ENCODE measurements at regions not wholly inside any gene's neighbourhood (a gene's known extent, or its start where the extent isn't known, plus 50 kb on each side); places are given as distances from the start of the nearest gene placed in this dataset.

DNA sequence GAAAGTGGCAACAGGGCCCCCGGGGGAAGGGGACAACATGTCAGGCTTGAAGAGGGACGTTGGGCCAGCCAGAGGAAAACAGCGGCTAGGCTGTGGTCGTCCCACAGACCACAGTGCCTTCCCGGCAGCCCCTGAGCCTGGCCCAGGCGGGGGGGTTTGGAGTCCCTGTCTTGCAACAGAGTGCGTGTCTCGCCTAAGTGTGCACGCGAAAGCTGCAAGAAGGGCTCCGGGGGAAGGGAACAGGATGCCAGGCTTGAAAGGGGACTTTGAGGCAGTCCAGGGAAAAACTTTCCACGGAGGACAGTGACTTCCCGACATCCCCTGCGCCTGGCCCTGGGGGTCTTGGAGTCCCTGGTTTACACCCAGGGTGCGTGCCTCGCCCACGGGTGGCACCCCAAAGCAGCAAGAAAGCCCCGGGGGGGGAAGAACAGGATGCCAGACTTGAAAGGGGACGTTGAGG, 157.5 kb upstream of the ALG10B start:
- Histone ChIP-seq H3K36me3 (no peaks in the 10 kb centered on the region), H3K4me3 (no peak overlapping the region), H3K27me3 (no peaks in the 10 kb centered on the region), H3K9me3 (no peaks in the 10 kb centered on the region), H3K4me1 (no peaks in the 10 kb centered on the region), H3K27ac (no peak overlapping the region)
- ATAC-seq, result no peak
- in situ Hi-C loops (cut with MboI; ENCODE audit: low sequenced_read_pairs in 4 of 4), result no loop called here
- no peak for DNase-seq
- TF ChIP-seq, protein P1, sequence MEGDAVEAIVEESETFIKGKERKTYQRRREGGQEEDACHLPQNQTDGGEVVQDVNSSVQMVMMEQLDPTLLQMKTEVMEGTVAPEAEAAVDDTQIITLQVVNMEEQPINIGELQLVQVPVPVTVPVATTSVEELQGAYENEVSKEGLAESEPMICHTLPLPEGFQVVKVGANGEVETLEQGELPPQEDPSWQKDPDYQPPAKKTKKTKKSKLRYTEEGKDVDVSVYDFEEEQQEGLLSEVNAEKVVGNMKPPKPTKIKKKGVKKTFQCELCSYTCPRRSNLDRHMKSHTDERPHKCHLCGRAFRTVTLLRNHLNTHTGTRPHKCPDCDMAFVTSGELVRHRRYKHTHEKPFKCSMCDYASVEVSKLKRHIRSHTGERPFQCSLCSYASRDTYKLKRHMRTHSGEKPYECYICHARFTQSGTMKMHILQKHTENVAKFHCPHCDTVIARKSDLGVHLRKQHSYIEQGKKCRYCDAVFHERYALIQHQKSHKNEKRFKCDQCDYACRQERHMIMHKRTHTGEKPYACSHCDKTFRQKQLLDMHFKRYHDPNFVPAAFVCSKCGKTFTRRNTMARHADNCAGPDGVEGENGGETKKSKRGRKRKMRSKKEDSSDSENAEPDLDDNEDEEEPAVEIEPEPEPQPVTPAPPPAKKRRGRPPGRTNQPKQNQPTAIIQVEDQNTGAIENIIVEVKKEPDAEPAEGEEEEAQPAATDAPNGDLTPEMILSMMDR (IDR thresholded peaks at IDR 0.05 in 4 of 5, conservative IDR thresholded peaks at IDR 0.05 in 1 of 5), result no peak
- TF ChIP-seq POLR2A (IDR thresholded peaks at IDR 0.05), result no peak
- intact Hi-C loops (cut with DNase I; ENCODE audit: low total_unique reads), result no loop called here

DNA sequence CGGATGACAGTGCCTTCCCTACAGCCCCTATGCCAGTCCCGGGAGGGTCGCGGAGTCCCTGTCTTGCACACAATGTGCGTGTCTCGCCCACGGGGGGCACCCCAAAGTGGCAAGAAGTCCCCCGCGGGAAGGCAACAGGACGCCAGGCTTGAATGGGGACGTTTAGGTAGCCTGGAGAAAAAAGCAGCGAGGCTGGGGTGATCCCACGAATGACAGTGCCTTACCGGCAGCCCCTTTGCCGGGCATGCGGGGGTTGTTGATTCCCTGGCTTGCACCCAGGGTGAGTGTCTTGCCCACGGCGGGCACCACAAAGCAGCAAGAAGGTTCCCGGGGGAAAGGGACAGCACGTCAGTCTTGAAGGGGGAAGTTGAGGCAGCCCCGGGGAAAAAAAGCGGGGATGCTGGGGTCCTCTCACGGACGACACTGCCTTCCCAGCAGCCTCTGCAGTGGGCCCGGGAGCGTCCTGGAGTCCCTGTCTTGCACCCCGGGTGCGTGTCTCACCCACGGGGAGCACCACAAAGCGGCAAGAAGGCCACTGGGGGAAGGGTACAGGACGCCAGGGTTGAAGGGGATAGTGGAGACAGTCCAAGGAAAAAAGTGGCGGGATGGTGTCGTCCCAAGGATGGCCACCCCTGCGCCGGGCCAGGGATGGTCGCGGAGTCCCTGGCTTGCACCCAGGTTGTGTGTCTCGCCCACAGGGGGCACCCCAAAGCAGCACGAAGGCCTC, 156.8 kb upstream of the ALG10B start:
- no peaks in the 10 kb centered on the region for H3K27me3 ChIP-seq
- TF ChIP-seq, protein P1 (IDR thresholded peaks at IDR 0.05 in 4 of 5, conservative IDR thresholded peaks at IDR 0.05 in 1 of 5), result no peak
- no peak for TF ChIP-seq POLR2A (IDR thresholded peaks at IDR 0.05)
- in situ Hi-C loops (cut with MboI; ENCODE audit: low sequenced_read_pairs in 4 of 4) (no loop called here), intact Hi-C loops (cut with DNase I; ENCODE audit: low total_unique reads) (no loop called here)
- H3K4me1 ChIP-seq, result no peaks in the 10 kb centered on the region
- H3K27ac ChIP-seq, result no peak overlapping the region
- ATAC-seq (no peak), DNase-seq (no peak)
- H3K4me3 ChIP-seq, result no peak overlapping the region
- no peaks in the 10 kb centered on the region for H3K36me3 ChIP-seq
- no peaks in the 10 kb centered on the region for H3K9me3 ChIP-seq

DNA sequence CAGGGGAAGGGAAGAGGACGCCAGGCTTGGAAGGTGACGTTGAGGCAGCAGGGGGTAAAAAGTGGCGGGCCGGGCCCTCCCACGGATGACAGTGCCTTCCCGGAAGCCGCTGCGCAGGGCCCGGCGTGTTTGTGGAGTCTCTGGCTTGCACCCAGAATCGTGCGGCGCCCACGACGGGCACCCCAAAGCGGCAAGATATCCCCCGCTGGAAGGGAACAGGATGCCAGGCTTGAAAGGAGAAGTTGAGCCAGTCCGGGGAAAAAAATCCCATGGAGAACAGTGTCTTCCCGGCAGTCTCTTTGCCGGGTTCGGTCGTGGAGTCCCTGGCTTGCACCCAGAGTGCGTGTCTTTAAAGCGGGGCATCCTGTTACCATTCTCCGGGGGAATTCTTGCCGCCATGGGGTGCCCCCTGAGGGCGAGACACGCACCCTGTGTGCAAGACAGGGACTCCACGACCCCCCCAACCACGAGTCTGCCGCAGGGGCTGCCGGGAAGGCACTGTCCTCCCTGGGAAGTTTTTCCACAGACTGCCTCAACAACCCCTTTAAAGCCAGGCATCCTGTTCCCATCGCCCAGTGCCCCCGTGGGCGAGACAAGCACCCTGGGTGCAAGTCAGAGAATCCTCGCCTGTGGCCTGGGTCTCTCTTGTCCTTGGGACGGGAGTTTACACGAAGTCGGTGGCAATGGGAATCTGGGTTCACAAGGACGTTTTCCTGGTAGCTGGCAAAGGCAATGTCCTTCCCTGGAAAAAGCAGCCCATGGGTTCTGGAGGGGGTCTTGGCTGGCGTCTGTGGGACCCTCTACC, 156.1 kb upstream of the ALG10B start:
- no peak for ATAC-seq
- in situ Hi-C loops (cut with MboI; ENCODE audit: low sequenced_read_pairs in 4 of 4) (no loop called here), intact Hi-C loops (cut with DNase I; ENCODE audit: low total_unique reads) (no loop called here)
- no peaks in the 10 kb centered on the region for H3K4me1 ChIP-seq
- DNase-seq, result no peak
- no peaks in the 10 kb centered on the region for H3K9me3 ChIP-seq
- no peak for TF ChIP-seq POLR2A (IDR thresholded peaks at IDR 0.05)
- TF ChIP-seq, protein P1 (IDR thresholded peaks at IDR 0.05 in 4 of 5, conservative IDR thresholded peaks at IDR 0.05 in 1 of 5), result no peak
- H3K27ac ChIP-seq, result no peak overlapping the region
- no peaks in the 10 kb centered on the region for H3K36me3 ChIP-seq
- no peak overlapping the region for H3K4me3 ChIP-seq
- H3K27me3 ChIP-seq, result no peaks in the 10 kb centered on the region

DNA sequence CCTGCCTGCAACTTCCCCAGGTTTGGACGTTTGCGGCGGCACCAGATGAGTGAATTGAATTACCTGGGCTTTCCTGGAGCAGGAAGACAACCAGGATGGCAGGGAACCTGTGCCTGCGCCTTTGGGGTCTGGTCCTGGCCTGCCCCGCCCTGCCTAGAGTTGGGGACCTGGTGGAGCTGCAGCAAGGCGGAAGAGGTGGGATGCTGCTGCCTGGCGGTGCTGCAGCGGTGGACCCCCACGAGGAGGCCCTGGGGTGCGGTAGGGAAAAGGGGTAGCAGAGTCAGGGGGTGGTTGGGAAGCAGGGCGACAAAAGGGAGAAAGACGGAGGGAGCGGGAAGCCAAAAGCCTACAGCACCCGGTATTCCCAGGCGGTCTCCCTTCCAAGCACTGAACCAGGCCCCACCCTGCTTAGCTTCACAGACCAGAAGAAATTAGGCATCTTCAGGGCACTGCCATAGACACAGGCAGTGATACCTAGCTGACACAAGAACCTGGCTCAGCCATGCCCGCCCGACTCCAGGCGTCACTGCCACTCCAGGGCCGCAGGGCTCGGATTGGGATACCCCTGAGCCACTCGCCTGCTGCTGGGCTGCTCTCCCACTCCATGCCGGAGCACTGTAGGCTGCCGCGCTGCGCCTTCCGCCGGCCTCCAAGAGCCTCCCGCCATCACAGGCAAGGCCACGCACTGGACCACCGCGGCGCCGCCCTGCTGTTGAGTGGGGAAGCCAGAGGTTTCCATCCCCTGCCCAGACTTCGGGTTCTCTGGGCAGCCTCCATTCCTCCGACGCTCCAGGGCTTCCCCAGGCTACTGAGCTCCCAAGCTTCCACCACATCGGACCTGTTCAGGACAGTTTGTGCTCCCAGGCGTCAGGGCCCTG, 155.2 kb upstream of the ALG10B start:
- Histone ChIP-seq H3K27ac (no peak overlapping the region), H3K9me3 (no peaks in the 10 kb centered on the region), H3K4me3 (no peak overlapping the region), H3K27me3 (no peaks in the 10 kb centered on the region), H3K4me1 (no peaks in the 10 kb centered on the region), H3K36me3 (no peaks in the 10 kb centered on the region)
- in situ Hi-C loops (cut with MboI; ENCODE audit: low sequenced_read_pairs in 4 of 4), result no loop called here
- TF ChIP-seq POLR2A (IDR thresholded peaks at IDR 0.05), result no peak
- TF ChIP-seq, protein P1 (IDR thresholded peaks at IDR 0.05 in 4 of 5, conservative IDR thresholded peaks at IDR 0.05 in 1 of 5), result no peak
- DNase-seq, result no peak
- no peak for ATAC-seq
- intact Hi-C loops (cut with DNase I; ENCODE audit: low total_unique reads), result no loop called here
